Urinary bladder (tissue), 3 donors: ENCODE measurements at regions not wholly inside any gene's neighbourhood (a gene's known extent, or its start where the extent isn't known, plus 50 kb on each side); places are given as distances from the start of the nearest gene placed in this dataset.

Source experiments
- DNase-seq: peaks from one replicate; pipeline ENCODE4 v3.0.0-alpha.2; 2015; ENCODE audit errors: extremely low spot score
- H3K27ac ChIP-seq: one replicate; pipeline ENCODE4 v1.5.1; 2013; ENCODE audit warnings: low read depth, mild to moderate bottlenecking, moderate library complexity
- H3K36me3 ChIP-seq: one replicate; pipeline ENCODE4 v1.6.1; 2013; ENCODE audit warnings: mild to moderate bottlenecking, moderate library complexity; ENCODE audit not compliant: insufficient read depth
- H3K4me1 ChIP-seq: one replicate; pipeline ENCODE4 v1.6.1; 2013; ENCODE audit warnings: mild to moderate bottlenecking, moderate library complexity; ENCODE audit not compliant: insufficient read depth
- H3K4me3 ChIP-seq: one replicate; pipeline ENCODE4 v1.5.1; 2013; ENCODE audit warnings: low read depth, low read length
- WGBS: extraction: QIAGEN DNeasy Blood & Tissue Kit; methylation state at CpG from one replicate; pipeline ENCODE4 v1.1.7; 2013; 5-methylcytosine and 5-hydroxymethylcytosine counted together
- donor health status: healthy with polysubstance abuse.
- donor health status: healthy.

- Histone ChIP-seq H3K4me1 (no peaks in the 10 kb centered on the region), H3K4me3 (no peak overlapping the region), H3K27ac (no peak overlapping the region), H3K36me3 (no peaks in the 10 kb centered on the region)
- DNase-seq, result no peak
- WGBS, result 97% methylated on average over 2 of the region's 2 CpGs
These were observed 110.5 kb upstream of the MAGI2 start for GRCh38 chr7:79563821-79564522.

- no peaks in the 10 kb centered on the region for H3K36me3 ChIP-seq
- no peak overlapping the region for H3K27ac ChIP-seq
- DNase-seq, result no peak
- WGBS, result 94% methylated on average over 1 of the region's 1 CpG
- no peak overlapping the region for H3K4me3 ChIP-seq
- H3K4me1 ChIP-seq, result no peaks in the 10 kb centered on the region
These were observed 102.1 kb upstream of the MAGI2 start for GRCh38 chr7:79555571-79555970.

GRCh38 chr7:79553811-79554555 is 100.5 kb upstream of the MAGI2 start:
- no peak for DNase-seq
- Histone ChIP-seq H3K27ac (no peak overlapping the region), H3K4me1 (no peaks in the 10 kb centered on the region), H3K36me3 (no peaks in the 10 kb centered on the region), H3K4me3 (no peak overlapping the region)
- 92% methylated on average over 6 of the region's 6 CpGs for WGBS

- H3K27ac ChIP-seq, result no peak overlapping the region
- no peaks in the 10 kb centered on the region for H3K4me1 ChIP-seq
- H3K36me3 ChIP-seq, result no peaks in the 10 kb centered on the region
- no peak overlapping the region for H3K4me3 ChIP-seq
- DNase-seq, result no peak
These were observed 99.0 kb upstream of the MAGI2 start for GRCh38 chr7:79552463-79552862.

- Histone ChIP-seq H3K4me1 (no peaks in the 10 kb centered on the region), H3K27ac (no peak overlapping the region), H3K36me3 (no peaks in the 10 kb centered on the region), H3K4me3 (no peak overlapping the region)
- WGBS, result 53% methylated on average over 3 of the region's 3 CpGs
- no peak for DNase-seq
These were observed 95.3 kb upstream of the MAGI2 start for GRCh38 chr7:79548727-79549126.

- WGBS, result 91% methylated on average over 2 of the region's 2 CpGs
- DNase-seq, result no peak
- Histone ChIP-seq H3K4me1 (no peaks in the 10 kb centered on the region), H3K27ac (no peak overlapping the region), H3K4me3 (no peak overlapping the region), H3K36me3 (no peaks in the 10 kb centered on the region)
These were observed 93.7 kb upstream of the MAGI2 start for GRCh38 chr7:79547132-79547531.

GRCh38 chr7:79540592-79540991 is 87.1 kb upstream of the MAGI2 start:
- H3K36me3 ChIP-seq, result no peaks in the 10 kb centered on the region
- no peak overlapping the region for H3K4me3 ChIP-seq
- no peaks in the 10 kb centered on the region for H3K4me1 ChIP-seq
- H3K27ac ChIP-seq, result no peak overlapping the region
- no peak for DNase-seq
- WGBS, result 89% methylated on average over 1 of the region's 1 CpG

GRCh38 chr7:79534128-79534527 is 80.7 kb upstream of the MAGI2 start:
- Histone ChIP-seq H3K27ac (no peak overlapping the region), H3K36me3 (no peaks in the 10 kb centered on the region), H3K4me3 (no peak overlapping the region), H3K4me1 (no peaks in the 10 kb centered on the region)
- no peak for DNase-seq
- WGBS, result 64% methylated on average over 1 of the region's 1 CpG

- H3K4me1 ChIP-seq, result no peaks in the 10 kb centered on the region
- no peaks in the 10 kb centered on the region for H3K36me3 ChIP-seq
- H3K27ac ChIP-seq, result no peak overlapping the region
- no peak for DNase-seq
- H3K4me3 ChIP-seq, result no peak overlapping the region
- WGBS, result 92% methylated on average over 4 of the region's 4 CpGs
These were observed 78.6 kb upstream of the MAGI2 start for GRCh38 chr7:79531905-79532664.

- Histone ChIP-seq H3K4me3 (no peak overlapping the region), H3K27ac (no peak overlapping the region), H3K4me1 (no peaks in the 10 kb centered on the region), H3K36me3 (no peaks in the 10 kb centered on the region)
- 88% methylated on average over 3 of the region's 3 CpGs for WGBS
- no peak for DNase-seq
These were observed 77.6 kb upstream of the MAGI2 start for GRCh38 chr7:79531116-79531515.

- H3K27ac ChIP-seq, result no peak overlapping the region
- no peaks in the 10 kb centered on the region for H3K4me1 ChIP-seq
- DNase-seq, result no peak
- H3K36me3 ChIP-seq, result no peaks in the 10 kb centered on the region
- 61% methylated on average over 2 of the region's 2 CpGs for WGBS
- H3K4me3 ChIP-seq, result no peak overlapping the region
These were observed 76.4 kb upstream of the MAGI2 start for GRCh38 chr7:79529881-79530235.

GRCh38 chr7:79529214-79529880 is 75.9 kb upstream of the MAGI2 start:
- 92% methylated on average over 4 of the region's 4 CpGs for WGBS
- no peak overlapping the region for H3K4me3 ChIP-seq
- no peaks in the 10 kb centered on the region for H3K36me3 ChIP-seq
- no peaks in the 10 kb centered on the region for H3K4me1 ChIP-seq
- H3K27ac ChIP-seq, result no peak overlapping the region
- peak; percentile 35 for DNase-seq

- Histone ChIP-seq H3K27ac (no peak overlapping the region), H3K4me3 (no peak overlapping the region), H3K36me3 (no peaks in the 10 kb centered on the region), H3K4me1 (no peaks in the 10 kb centered on the region)
- DNase-seq, result no peak
- 73% methylated on average over 1 of the region's 1 CpG for WGBS
These were observed 75.0 kb upstream of the MAGI2 start for GRCh38 chr7:79528421-79528820.
